Right lobe of liver (tissue), 6 donors: ENCODE measurements at regions not wholly inside any gene's neighbourhood (a gene's known extent, or its start where the extent isn't known, plus 50 kb on each side); places are given as distances from the start of the nearest gene placed in this dataset.

Experiments
- ATAC-seq, 4 donors: fragments of 200-7000 bp; cut with Tn5 transposase; one replicate each; pipeline ENCODE4 v1.9.1; 2020; ENCODE audit warnings: mild to moderate bottlenecking in 4 of 4, moderate library complexity in 4 of 4
- DNase-seq, 3 donors: peaks; one replicate each; pipeline ENCODE4 v3.0.0-alpha.2; 2020
- H3K27ac ChIP-seq, 3 donors: fragments of 200-600 bp; one replicate each; pipeline ENCODE4 v1.8.0; 2022
- H3K27me3 ChIP-seq, 2 donors: fragments of 200-600 bp; one replicate each; pipeline ENCODE4 v1.8.0; 2022
- H3K36me3 ChIP-seq, 4 donors: fragments of 200-600 bp; sonication (generic) in 1 of 4; one replicate each; pipeline versions ENCODE4 v1.5.1 to v1.8.0; 2017 to 2022; ENCODE audit warnings: control low read depth in 1 of 4
- H3K4me1 ChIP-seq, 4 donors: fragments of 200-600 bp; sonication (generic) in 1 of 4; one replicate each; pipeline versions ENCODE4 v1.5.1 to v1.8.0; 2017 to 2022; ENCODE audit warnings: control low read depth in 1 of 4
- H3K4me3 ChIP-seq, 3 donors: fragments of 200-600 bp; one replicate each; pipeline ENCODE4 v1.8.0; 2022
- H3K9me3 ChIP-seq, 4 donors: fragments of 200-600 bp; sonication (generic) in 1 of 4; one replicate each; pipeline versions ENCODE4 v1.5.1 to v1.8.0; 2017 to 2022; ENCODE audit warnings: control low read depth in 1 of 4
- POLR2A ChIP-seq: fragments of 450-650 bp; IDR thresholded peaks from one replicate; pipeline ENCODE4 v1.6.1; 2017; ENCODE audit warnings: antibody characterized with exemption, mild to moderate bottlenecking
- WGBS: methylation state at CpG from one replicate; pipeline ENCODE4 v1.1.6; 2018; ENCODE audit warnings: low coverage, low lambda C conversion rate; ENCODE audit not compliant: insufficient coverage; ENCODE audit errors: missing lambda C conversion rate; 5-methylcytosine and 5-hydroxymethylcytosine counted together
- intact Hi-C, 2 donors: fragments of 100-400 bp; cut with DNase I; formaldehyde crosslinking; loops; one replicate each; pipeline versions ENCODE4 v1.11.2 to v1.14.1; 2022
- TF ChIP-seq, protein P1 (sequence below), 4 donors: fragments of 200-600 bp in 3 of 4; fragments of 450-650 bp in 1 of 4; IDR thresholded peaks; one replicate each; pipeline versions ENCODE4 v1.5.1 to v1.8.0; 2016 to 2022; ENCODE audit warnings: antibody characterized with exemption in 4 of 4, mild to moderate bottlenecking in 2 of 4
- donor health status: DM: no; HTN: yes; CAD: no.
- donor health status: DM: no; HTN: no; CAD: no.
- donor health status: DM: no; HTN: no; CAD: no.
- donor health status: DM: no; HTN: yes; CAD: no.
- donor health status: DM: no; HTN: yes; CAD: no.

DNA sequence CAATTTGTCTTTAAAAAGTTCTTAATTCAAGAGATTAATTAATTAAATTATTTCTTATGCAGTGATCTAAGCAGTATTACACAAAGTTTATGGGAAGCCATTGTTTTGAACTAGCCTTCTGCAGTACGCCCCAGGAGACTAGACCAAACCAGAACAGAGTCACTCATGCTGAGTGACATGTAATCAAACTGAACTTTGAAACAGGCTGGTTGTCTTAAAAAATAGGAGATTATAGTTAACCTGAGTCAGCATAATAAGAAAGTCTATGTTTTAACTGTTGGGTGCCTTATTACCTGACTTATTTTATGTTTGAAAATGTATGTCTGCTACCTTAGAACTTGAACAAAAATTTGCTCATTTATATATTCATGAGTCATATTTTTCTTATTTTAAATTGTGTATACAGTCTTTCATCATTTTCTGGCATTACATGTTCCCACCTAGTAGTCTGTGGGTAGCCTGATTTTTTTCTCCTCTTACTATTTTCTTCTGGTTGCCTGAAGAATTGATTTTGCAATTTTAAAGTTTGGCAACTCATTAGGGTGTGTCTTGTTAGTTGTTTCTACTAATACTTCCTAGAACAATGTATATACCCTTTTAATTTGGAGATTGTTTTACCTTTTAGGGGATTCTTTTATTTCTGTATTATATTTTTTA lies 161.4 kb downstream of the AASDHPPT start:
- intact Hi-C loops, result no loop called here
- Histone ChIP-seq H3K27ac (no peak overlapping the region), H3K9me3 (no peaks in the 10 kb centered on the region), H3K27me3 (no peaks in the 10 kb centered on the region), H3K4me1 (no peaks in the 10 kb centered on the region), H3K36me3 (no peaks in the 10 kb centered on the region), H3K4me3 (no peak overlapping the region)
- DNase-seq (no peak), ATAC-seq (no peak)
- WGBS, result 55% methylated on average over 1 of the region's 1 CpG
- TF ChIP-seq, protein P1, sequence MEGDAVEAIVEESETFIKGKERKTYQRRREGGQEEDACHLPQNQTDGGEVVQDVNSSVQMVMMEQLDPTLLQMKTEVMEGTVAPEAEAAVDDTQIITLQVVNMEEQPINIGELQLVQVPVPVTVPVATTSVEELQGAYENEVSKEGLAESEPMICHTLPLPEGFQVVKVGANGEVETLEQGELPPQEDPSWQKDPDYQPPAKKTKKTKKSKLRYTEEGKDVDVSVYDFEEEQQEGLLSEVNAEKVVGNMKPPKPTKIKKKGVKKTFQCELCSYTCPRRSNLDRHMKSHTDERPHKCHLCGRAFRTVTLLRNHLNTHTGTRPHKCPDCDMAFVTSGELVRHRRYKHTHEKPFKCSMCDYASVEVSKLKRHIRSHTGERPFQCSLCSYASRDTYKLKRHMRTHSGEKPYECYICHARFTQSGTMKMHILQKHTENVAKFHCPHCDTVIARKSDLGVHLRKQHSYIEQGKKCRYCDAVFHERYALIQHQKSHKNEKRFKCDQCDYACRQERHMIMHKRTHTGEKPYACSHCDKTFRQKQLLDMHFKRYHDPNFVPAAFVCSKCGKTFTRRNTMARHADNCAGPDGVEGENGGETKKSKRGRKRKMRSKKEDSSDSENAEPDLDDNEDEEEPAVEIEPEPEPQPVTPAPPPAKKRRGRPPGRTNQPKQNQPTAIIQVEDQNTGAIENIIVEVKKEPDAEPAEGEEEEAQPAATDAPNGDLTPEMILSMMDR (IDR thresholded peaks at IDR 0.05), result no peak
- no peak for TF ChIP-seq POLR2A

DNA sequence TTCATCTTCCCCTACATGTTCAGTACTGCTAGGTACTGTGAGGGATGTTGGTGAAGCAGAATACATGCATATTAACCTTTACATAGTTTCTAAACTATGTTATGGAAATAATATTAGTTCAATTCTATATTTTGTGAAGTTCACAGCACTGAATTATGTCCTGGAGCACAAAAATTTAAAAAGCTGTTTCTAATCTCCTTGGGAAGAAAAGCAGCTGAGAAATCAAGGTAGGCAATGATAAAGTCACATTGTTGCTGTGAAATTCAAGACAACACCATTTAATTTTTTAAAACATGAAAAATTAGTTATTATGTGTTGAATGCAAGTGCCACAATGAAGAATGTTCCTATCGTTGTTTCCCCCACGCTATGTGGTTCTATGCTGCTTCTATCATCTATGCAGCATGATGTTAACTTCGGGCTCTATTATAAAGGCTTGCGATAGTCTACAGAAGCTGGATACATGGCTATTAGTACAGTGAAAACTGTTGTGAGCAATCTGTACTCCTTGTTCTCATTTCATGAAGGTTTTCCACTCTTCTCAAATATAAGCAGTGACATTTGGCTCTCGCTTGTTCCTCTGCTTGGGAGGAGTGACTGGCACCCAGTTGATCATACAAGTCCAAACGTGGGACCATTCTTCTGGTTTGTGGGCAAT lies 164.3 kb downstream of the AASDHPPT start:
- Histone ChIP-seq H3K27me3 (no peaks in the 10 kb centered on the region), H3K9me3 (no peaks in the 10 kb centered on the region), H3K4me3 (no peak overlapping the region), H3K36me3 (no peaks in the 10 kb centered on the region), H3K27ac (no peak overlapping the region), H3K4me1 (no peaks in the 10 kb centered on the region)
- TF ChIP-seq, protein P1 (IDR thresholded peaks at IDR 0.05), result no peak
- TF ChIP-seq POLR2A, result no peak
- DNase-seq, result no peak
- WGBS, result 57% methylated on average over 6 of the region's 6 CpGs
- intact Hi-C loops, result no loop called here
- no peak for ATAC-seq

DNA sequence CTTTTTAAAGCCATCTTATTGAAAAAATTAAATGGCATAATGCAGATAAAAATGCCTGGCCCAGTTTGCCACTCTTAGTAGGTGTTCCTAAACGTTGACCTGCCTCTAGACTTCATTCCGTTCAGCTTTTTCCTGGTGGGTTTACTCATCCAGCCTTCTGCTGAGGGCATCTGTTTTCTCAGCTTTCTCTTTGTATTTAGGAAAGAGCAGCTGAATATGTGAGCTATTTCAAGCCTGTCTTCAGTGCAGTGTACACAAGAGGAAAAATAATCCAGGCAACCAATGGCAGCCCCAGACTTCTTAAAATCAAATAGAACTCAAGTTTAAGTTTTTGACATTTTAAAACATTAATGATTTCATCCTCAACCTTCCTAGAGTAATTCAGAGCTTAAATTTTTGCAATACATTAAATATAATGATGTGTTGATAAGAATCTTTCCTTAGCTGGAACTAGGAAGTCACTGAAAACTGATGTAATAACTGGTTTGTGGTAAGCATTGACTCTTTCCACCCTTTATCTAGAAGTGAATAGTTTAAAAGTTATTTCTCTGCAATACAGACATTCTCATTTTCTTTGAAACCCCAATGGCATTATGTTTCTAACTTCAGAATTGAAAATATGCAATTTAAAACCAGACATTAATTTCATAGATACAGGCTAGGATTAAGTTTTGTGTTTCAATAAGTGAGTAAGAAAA lies 165.4 kb downstream of the AASDHPPT start:
- H3K27ac ChIP-seq, result no peak overlapping the region
- no peak overlapping the region for H3K4me3 ChIP-seq
- 8% methylated on average over 2 of the region's 2 CpGs for WGBS
- TF ChIP-seq POLR2A, result no peak
- TF ChIP-seq, protein P1 (IDR thresholded peaks at IDR 0.05), result no peak
- no peaks in the 10 kb centered on the region for H3K27me3 ChIP-seq
- DNase-seq (no peak), ATAC-seq (no peak)
- H3K4me1 ChIP-seq, result no peaks in the 10 kb centered on the region
- H3K9me3 ChIP-seq, result no peaks in the 10 kb centered on the region
- H3K36me3 ChIP-seq, result no peaks in the 10 kb centered on the region
- intact Hi-C loops, result no loop called here

DNA sequence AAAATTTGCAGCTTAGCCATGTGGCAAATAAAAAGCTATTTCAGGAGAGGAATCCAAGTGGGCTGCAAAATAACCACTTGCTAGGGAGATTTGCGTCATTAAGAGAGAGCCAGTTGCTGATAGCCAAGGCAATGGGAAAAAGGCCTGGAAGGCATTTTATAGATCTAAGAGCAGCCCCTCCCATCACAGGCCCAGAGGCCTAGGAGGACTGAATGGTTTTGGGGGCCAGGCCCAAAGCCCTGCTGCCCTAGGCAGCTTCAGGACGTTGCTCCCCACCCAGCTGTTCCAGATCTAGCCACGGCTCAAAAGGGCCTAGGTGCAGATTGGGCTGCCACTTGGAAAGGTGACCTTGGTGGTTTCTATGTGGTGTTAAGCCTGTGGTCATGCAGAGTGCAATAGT lies 169.0 kb downstream of the AASDHPPT start:
- DNase-seq, result no peak
- Histone ChIP-seq H3K4me1 (no peaks in the 10 kb centered on the region), H3K27me3 (no peaks in the 10 kb centered on the region), H3K27ac (no peak overlapping the region), H3K4me3 (no peak overlapping the region), H3K36me3 (no peaks in the 10 kb centered on the region), H3K9me3 (no peaks in the 10 kb centered on the region)
- TF ChIP-seq, protein P1 (IDR thresholded peaks at IDR 0.05), result no peak
- no peak for TF ChIP-seq POLR2A
- ATAC-seq, result no peak
- 47% methylated on average over 3 of the region's 3 CpGs for WGBS
- intact Hi-C loops, result no loop called here
